KOPT-K1 (cell line): ENCODE measurements at regions not wholly inside any gene's neighbourhood (a gene's known extent, or its start where the extent isn't known, plus 50 kb on each side); places are given as distances from the start of the nearest gene placed in this dataset.
"Not testable (repeated sequence)": the region's sequence is repeated elsewhere in the genome, so short reads cannot be mapped to it uniquely, and the experiment has no call there.

ENCODE experiments used
- H3K27ac ChIP-seq: fragments of 200-600 bp; sonication (generic); 2 replicates; pipeline ENCODE4 v1.5.1; 2016; ENCODE audit warnings: antibody characterized with exemption, mild to moderate bottlenecking, low read depth, low read length; ENCODE audit not compliant: poor library complexity, severe bottlenecking
- H3K36me3 ChIP-seq: fragments of 200-600 bp; sonication (generic); 2 replicates; pipeline ENCODE4 v1.5.1; 2017; ENCODE audit warnings: antibody characterized with exemption, mild to moderate bottlenecking, low read length, moderate library complexity; ENCODE audit not compliant: insufficient read depth
- H3K9me3 ChIP-seq: fragments of 200-600 bp; sonication (generic); 2 replicates; pipeline ENCODE4 v1.5.1; 2017; ENCODE audit warnings: antibody characterized with exemption, low read length, mild to moderate bottlenecking; ENCODE audit not compliant: insufficient read depth, poor library complexity, severe bottlenecking

DNA sequence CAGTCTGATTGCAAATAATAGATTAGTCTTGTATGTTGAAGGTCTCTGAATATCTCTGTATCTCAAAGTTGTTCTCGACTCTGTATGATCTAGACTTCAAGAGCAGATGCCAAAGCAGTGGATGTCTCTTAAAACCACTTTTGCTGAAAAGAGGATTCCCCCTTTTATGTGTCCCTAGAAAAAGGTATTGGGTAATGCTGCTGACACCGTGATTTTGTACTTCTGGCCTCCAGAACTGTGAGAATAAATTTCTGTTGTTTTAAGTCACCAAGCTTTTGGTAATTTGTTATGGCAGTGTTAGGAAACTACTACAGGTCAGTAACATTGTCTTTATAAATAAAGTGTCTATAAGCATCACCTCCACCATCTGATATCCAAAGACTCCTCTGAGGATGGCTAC, 85.3 kb upstream of the PIK3R1 start:
- Histone ChIP-seq H3K36me3 (no peaks in the 10 kb centered on the region), H3K27ac (no peak overlapping the region), H3K9me3 (peaks cover 3% of the 10 kb centered on the region)

DNA sequence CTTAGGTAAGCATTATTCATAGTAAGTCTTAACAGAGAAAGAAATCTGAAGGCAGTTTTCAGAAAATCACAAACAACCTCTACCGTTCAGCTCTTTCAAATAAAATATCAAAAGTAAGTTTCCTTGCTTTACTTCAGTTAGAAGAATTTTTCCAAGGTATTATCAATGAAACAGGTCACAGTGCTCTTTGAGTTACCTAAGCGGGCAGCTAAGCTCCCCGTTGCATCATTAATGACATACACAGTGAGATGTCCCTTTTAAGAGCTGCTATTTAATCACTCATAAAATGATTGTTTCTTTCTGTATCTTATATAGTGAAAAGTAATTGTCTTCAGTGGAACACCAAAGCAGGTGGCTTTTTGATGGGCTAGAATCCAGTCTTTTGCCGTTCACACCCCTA, 86.2 kb upstream of the PIK3R1 start:
- Histone ChIP-seq H3K27ac (no peak overlapping the region), H3K9me3 (peaks cover 11% of the 10 kb centered on the region), H3K36me3 (no peaks in the 10 kb centered on the region)

DNA sequence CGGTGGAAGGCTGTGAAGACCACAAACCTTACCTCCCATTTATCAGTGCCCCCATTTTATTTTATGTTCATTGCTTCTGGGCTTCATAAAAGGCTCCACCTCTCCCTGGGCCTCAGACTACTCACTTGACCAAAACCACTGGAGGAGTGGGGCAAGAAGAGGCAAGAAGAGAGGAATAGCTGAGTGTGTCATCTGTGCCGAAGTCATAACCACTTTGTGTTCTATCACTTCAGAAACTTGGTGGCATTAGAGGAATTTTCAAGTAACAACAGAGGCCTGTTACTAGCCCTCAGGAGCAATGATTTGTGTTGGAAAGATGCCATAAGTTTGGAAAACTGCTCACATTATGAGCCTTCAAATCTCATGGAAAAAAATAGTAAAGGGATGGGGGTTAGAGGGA, 88.7 kb upstream of the PIK3R1 start:
- Histone ChIP-seq H3K36me3 (no peaks in the 10 kb centered on the region), H3K27ac (no peak overlapping the region), H3K9me3 (peaks cover 13% of the 10 kb centered on the region)

DNA sequence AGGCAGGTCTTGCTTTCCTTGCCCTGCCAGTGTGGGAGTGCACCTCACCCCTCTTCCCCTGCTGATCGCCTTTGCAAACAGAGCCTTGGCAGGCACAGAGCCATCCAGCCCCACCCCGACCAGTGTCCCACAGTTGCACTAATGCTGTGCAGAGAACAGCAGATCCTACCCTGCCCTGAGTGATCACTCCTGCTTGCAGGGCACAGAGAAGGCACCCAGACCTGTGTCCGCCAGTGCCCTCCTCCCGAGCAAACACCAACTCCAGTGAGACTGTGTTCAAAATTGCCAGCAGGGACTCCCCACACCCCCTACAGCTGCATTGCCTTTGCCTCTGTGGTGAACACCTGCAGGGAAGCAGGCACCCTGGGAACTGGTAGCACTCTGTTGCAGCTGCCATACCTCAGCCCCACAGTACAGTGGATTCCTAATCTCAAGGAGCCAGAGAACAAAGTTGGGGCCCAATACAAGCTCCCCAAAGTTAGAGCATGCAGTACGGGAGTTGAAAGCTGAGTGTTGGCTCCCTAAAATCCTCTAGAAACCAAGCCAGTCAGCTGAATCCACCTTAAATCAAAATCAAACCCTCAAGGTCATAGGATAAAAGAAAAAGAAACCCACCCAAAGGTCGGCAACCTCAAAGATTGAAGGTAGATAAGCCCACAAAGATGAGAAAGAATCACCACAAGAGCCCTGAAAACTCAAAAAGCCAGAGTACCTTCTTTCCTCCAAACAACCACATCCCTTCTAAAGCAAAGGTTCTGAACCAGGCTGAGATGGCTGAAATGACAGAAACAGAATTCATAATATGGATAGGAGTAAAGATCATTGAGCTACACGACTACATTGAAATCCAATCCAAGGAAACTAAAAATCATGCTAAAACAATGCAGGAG, 92.9 kb upstream of the PIK3R1 start:
- H3K27ac ChIP-seq: no peak overlapping the region
- no peaks in the 10 kb centered on the region for H3K36me3 ChIP-seq
- peaks cover 13% of the 10 kb centered on the region for H3K9me3 ChIP-seq

DNA sequence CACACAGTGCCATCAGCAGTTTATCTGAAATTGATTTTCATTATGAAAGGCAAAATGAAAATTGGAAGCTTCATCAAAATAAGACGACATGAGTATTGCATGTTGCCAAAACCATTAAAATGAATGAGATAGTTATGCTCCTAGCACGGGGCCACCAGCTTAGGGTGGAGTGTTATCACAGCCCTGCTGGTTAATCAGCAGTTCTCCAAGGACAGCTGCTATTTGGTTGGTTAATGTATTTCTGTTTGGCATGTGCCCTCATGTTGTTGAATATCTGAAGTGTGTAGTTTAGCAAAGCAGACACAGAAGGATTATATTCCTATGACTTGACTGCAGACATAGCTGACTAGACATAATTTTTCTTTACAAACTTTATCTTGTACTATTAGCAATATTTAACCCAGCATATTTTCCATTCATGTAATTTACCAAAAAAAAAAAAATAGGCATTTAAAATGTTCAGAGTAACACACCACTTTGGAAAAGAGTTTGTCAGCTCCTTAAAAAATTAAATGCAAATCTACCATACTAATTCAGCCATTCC, 98.6 kb upstream of the PIK3R1 start:
- Histone ChIP-seq H3K9me3 (no peaks in the 10 kb centered on the region), H3K27ac (no peak overlapping the region), H3K36me3 (no peaks in the 10 kb centered on the region)

DNA sequence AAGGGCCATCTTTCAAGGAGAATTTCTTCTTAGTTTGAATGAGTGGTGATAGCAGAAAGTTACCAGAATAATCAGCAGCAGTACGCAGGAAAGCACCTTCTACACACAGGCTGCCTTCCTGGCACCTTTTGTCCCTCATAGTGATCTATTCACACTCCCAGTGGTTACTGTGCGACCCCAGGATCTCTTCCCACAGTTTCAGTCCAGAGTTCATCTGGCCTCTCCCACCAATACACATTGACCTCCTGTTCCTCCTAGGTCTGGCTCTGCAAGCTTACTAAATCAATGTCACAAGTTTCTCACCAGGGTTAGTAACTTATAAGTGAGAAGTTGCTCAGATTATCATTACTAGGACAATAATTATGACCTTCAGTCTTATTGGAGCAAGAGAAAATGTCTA, 99.1 kb upstream of the PIK3R1 start:
- Histone ChIP-seq H3K36me3 (no peaks in the 10 kb centered on the region), H3K27ac (no peak overlapping the region), H3K9me3 (no peaks in the 10 kb centered on the region)

DNA sequence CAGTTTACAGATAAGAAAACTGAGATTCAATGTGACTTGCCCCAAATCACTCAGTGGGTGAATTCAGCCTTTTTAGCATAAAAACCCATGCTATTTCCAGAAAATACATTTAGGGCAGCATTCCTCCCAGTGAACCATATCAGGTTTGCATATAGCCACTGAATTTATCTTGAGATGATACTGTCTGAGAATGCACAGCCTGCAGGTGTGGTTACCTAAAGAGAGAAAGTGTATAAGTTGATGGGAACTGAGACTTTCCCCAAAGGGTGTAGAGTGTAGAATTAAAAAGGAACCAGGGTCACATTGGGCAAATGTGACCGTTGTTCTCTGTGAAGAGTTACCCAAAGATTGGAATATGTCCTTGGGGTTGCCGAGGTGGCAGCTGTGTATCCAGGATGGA, 100.0 kb upstream of the PIK3R1 start:
- Histone ChIP-seq H3K9me3 (no peaks in the 10 kb centered on the region), H3K27ac (no peak overlapping the region), H3K36me3 (no peaks in the 10 kb centered on the region)

DNA sequence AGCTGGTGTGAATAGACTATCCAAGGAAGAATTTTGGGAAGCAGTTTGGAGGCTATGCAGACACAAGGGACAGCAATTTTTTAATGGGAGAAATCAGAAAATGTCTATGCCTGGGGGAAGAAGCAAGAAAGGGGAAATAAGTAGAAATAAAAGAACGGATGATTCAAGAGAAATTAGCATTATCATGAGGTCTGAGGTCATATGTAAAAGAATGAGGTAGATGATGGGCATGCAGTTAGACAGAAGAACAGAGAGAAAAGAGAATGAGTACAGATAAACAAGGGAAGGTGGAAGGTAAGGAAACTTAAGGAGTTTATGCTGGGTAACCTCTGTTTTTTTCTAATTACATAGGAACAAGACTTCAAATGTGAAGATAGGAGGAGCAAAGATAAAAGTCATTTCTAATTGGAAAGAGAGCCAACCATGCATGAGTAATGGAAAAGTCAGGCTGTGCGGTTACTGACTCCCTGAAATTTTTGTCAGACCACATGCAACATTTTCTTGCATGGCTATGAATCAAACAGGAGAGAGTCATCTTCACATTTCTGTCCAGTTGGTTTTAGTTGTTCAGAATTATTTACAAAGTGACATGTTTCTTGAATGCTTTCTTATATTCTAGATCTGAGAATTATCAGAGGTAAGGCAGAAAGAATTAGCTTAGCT, 101.0 kb upstream of the PIK3R1 start:
- H3K36me3 ChIP-seq: no peaks in the 10 kb centered on the region
- H3K9me3 ChIP-seq: no peaks in the 10 kb centered on the region
- no peak overlapping the region for H3K27ac ChIP-seq

DNA sequence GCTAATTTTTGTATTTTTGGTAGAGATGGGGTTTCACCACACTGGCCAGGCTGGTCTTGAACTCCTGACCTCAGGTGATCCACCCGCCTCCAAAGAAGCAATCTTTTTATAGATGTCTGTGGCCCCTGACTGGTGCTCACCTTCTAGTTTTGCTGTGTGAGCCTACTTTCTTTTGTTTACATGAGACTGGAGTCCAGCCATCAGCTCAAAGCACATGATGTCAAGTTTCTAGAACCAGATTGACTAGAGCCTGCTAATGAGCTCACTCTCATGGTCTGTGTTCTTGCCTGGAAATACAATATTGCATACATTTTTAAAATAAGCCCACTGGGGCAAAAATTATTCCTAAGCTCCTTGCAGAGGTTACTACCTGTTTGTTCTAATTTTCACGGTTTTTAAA, 102.9 kb upstream of the PIK3R1 start:
- no peak overlapping the region for H3K27ac ChIP-seq
- H3K9me3 ChIP-seq: no peaks in the 10 kb centered on the region
- no peaks in the 10 kb centered on the region for H3K36me3 ChIP-seq

DNA sequence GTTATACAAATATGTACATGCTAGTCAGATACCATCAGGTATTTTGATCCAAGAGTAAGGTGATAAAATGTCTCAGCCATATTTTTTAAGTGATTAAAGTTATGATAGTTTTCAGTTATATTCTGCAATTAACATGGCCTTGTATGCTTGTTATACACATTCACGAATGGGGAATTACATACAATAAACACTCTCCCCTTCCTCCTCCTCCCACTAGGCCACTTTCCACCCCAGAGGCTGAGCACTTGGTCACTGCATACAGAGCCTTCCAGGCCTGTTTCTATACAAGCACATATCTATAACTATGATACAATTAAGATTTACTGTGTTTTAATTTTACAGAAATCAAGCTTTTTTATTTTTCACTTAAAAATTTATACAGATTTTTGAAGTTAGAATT, 104.7 kb upstream of the PIK3R1 start:
- Histone ChIP-seq H3K36me3 (no peaks in the 10 kb centered on the region), H3K27ac (no peak overlapping the region), H3K9me3 (no peaks in the 10 kb centered on the region)

DNA sequence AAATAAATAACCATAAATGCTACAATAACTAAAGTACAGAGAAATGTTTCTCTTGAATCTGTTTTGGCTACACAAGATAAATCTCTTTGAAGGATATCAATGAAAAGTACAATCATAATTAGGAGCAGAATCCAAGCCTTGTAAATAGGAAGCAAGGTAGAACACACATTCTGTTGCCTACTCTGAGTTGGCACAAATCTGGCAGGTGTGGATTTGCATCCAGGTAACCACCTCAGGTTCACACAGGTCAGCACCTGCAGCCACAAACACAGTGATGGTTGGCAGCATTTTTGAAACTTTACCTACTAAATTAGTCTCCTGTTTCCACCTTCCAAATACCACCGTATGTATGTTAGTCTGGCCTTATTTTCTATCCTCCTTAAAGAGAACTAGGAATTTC, 105.3 kb upstream of the PIK3R1 start:
- Histone ChIP-seq H3K9me3 (no peaks in the 10 kb centered on the region), H3K36me3 (no peaks in the 10 kb centered on the region), H3K27ac (no peak overlapping the region)

DNA sequence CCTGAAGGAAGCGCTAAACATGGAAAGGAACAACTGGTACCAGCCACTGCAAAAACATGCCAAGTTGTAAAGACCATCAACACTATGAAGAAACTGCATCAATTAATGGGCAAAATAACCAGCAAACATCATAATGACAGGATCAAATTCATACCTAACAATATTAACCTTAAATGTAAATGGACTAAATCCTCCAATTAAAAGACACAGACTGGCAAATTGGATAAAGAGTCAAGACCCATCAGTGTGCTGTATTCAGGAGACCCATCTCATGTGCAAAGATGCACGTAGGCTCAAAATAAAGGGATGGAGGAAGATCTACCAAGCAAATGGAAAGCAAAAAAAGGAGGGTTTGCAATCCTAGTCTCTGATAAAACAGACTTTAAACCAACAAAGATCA, 111.3 kb upstream of the PIK3R1 start:
- not testable (repeated sequence) for H3K27ac ChIP-seq, H3K36me3 ChIP-seq, H3K9me3 ChIP-seq

DNA sequence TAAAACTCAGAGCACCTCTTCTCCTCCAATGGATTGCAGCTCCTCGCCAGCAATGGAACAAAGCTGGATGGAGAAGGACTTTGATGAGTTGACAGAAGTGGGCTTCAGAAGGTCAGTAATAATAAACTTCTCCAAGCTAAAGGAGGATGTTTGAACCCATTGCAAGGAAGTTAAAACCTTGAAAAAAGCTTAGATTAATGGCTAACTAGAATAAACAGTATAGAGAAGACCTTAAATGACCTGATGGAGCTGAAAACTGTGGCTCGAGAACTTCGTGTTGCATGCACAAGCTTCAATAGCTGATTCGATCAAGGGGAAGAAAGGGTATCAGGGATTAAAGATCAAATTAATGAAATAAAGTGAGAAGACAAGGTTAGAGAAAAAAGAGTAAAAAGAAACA, 112.3 kb upstream of the PIK3R1 start:
- H3K9me3 ChIP-seq, H3K36me3 ChIP-seq, H3K27ac ChIP-seq: not testable (repeated sequence)

DNA sequence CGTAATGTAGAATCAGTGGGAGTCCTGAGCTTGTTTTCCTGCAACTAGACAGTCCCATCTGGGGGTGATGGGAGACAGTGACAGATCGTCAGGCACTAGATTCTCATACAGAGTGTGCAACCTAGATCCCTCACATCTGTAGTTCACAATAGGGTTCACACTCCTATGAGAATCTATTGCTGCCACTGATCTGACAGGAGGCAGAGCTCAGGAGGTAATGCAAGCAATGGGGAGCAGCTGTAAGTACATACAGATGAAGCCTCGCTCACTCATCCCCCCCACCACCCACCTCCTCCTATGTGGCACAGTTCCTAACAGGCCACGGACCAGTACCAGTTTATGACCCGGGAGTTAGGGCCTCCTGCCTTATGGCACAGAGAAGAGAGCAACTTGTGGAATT, 116.2 kb upstream of the PIK3R1 start:
- no peaks in the 10 kb centered on the region for H3K9me3 ChIP-seq
- H3K36me3 ChIP-seq: no peaks in the 10 kb centered on the region
- H3K27ac ChIP-seq: no peak overlapping the region

DNA sequence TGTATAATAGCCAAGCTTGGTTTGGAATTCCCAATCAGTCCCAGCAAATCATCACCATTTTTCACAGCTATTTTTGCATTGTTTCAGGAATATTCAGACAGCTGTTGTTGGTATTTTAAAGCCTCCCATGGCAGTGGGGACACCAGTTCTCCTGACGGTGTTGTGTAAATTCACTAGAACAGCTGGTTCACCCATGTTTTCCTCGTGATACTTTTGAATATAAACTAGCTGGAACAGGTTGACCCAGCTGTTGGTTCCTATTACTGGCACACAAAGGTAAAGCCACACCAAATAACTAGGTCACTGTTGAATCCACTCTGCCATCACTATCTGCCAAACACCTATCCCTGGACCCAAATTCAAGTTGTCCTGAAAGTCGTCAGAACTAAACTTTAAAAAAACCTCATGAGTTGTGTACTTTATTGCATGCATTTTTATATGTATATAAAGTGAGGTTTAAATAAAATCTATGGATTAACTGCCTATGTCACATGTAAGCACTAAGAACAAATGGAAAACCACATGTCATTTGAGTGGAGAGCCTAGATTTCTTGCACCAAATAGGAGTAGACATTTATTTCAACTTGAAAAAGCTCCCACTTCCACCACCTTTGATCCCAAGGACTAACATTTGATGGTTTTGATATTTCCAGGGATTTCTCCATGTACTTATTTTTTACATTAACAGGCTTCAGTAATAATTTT, 121.9 kb upstream of the PIK3R1 start:
- H3K27ac ChIP-seq: no peak overlapping the region
- no peaks in the 10 kb centered on the region for H3K9me3 ChIP-seq
- H3K36me3 ChIP-seq: no peaks in the 10 kb centered on the region
